Prostate gland (tissue), 2 donors: ENCODE measurements at regions not wholly inside any gene's neighbourhood (a gene's known extent, or its start where the extent isn't known, plus 50 kb on each side); places are given as distances from the start of the nearest gene placed in this dataset.

Source experiments
- CTCF ChIP-seq, 4 experiments: fragments of 200-600 bp in 2 of 4; fragments of 450-650 bp in 2 of 4; sonication (generic) in 2 of 4; IDR thresholded peaks; 1 replicate in 3 of 4; 2 replicates in 1 of 4; pipeline ENCODE4 v1.5.1; 2016 to 2019; ENCODE audit warnings: antibody characterized with exemption in 4 of 4, mild to moderate bottlenecking in 2 of 4, moderate library complexity in 2 of 4
- POLR2AphosphoS5 ChIP-seq: sonication (generic); formaldehyde crosslinking; IDR thresholded peaks from one replicate; pipeline ENCODE4 v1.6.1; 2017; ENCODE audit warnings: antibody characterized with exemption

GRCh38 chr5:124927735-124928134 is 181.3 kb upstream of the ZNF608 start:
- TF ChIP-seq POLR2AphosphoS5 (no peak), CTCF (IDR thresholded peaks at IDR 0.05) (no peak)
